GM12878 (cell line): ENCODE measurements at regions not wholly inside any gene's neighbourhood (a gene's known extent, or its start where the extent isn't known, plus 50 kb on each side); places are given as distances from the start of the nearest gene placed in this dataset.

Experiments used
- ATF2 ChIP-seq: IDR thresholded peaks from 2 replicates; pipeline ENCODE4 v1.6.1; 2012; ENCODE audit warnings: low read length, inconsistent platforms
- CTCF ChIP-seq, 3 experiments: IDR thresholded peaks in 2 of 3; conservative IDR thresholded peaks in 1 of 3; 2 replicates each; pipeline ENCODE4 v1.5.1; 2011; ENCODE audit warnings: low read depth in 3 of 3, low read length in 3 of 3, mild to moderate bottlenecking in 3 of 3, control low read depth in 2 of 3, moderate library complexity in 2 of 3, inconsistent platforms in 1 of 3, mixed read lengths in 1 of 3; ENCODE audit not compliant: control insufficient read depth in 2 of 3, insufficient read depth in 1 of 3; ENCODE audit errors: extremely low read depth in 1 of 3
- HDAC2 ChIP-seq: fragments of 200-600 bp; sonication (generic); IDR thresholded peaks from 2 replicates; pipeline ENCODE4 v1.6.1; 2017
- JUND ChIP-seq: IDR thresholded peaks from 2 replicates; pipeline ENCODE4 v1.6.1; 2012; ENCODE audit warnings: low read depth, mild to moderate bottlenecking, low read length, improper control_type of control experiment, moderate library complexity
- KAT2A ChIP-seq: conservative IDR thresholded peaks from 2 replicates; pipeline ENCODE4 v1.6.1; 2011; ENCODE audit warnings: low read depth, low read length; ENCODE audit not compliant: control insufficient read depth
- NR2C2 ChIP-seq: IDR thresholded peaks from 2 replicates; pipeline ENCODE4 v1.6.1; 2011; ENCODE audit warnings: borderline replicate concordance, low read depth; ENCODE audit not compliant: control insufficient read depth, insufficient read length
- POLR2A ChIP-seq: IDR thresholded peaks from 2 replicates; pipeline ENCODE4 v1.6.1; 2011; ENCODE audit warnings: low read depth, mild to moderate bottlenecking, low read length
- SMC3 ChIP-seq: IDR thresholded peaks from 2 replicates; pipeline ENCODE4 v1.6.1; 2011; ENCODE audit warnings: low read length, improper control_type of control experiment, borderline replicate concordance
- TCF3 ChIP-seq: IDR thresholded peaks from 2 replicates; pipeline ENCODE4 v1.6.1; 2012; ENCODE audit warnings: low read depth, mild to moderate bottlenecking, low read length, borderline replicate concordance; ENCODE audit not compliant: insufficient read depth
- ZSCAN29 ChIP-seq: fragments of 450-650 bp; IDR thresholded peaks from 2 replicates; pipeline ENCODE4 v1.6.1; 2017; ENCODE audit warnings: mild to moderate bottlenecking, moderate library complexity

GRCh38 chr12:113698510-113698858, 226.8 kb upstream of the LHX5 start:
- TF ChIP-seq NR2C2, result no peak
- TF ChIP-seq CTCF (IDR thresholded peaks at IDR 0.05 in 2 of 3, conservative IDR thresholded peaks at IDR 0.05 in 1 of 3; ENCODE audit: control insufficient read depth in 2 of 3, extremely low read depth in 1 of 3, insufficient read depth in 1 of 3, low read depth in 3 of 3, low read length in 3 of 3), result no peak
- no peak for TF ChIP-seq POLR2A
- no peak for TF ChIP-seq HDAC2
- no peak for TF ChIP-seq ZSCAN29
- no peak for TF ChIP-seq TCF3
- TF ChIP-seq ATF2, result no peak
- TF ChIP-seq KAT2A, result no peak
- TF ChIP-seq JUND, result no peak
- TF ChIP-seq SMC3, result no peak
